Mononuclear cell (primary cell): ENCODE measurements at regions not wholly inside any gene's neighbourhood (a gene's known extent, or its start where the extent isn't known, plus 50 kb on each side); places are given as distances from the start of the nearest gene placed in this dataset.
"Not testable (repeated sequence)": the region's sequence is repeated elsewhere in the genome, so short reads cannot be mapped to it uniquely, and the experiment has no call there.

Experiments used
- H3K27me3 ChIP-seq: 2 replicates; pipeline ENCODE4 v1.6.0; 2011; ENCODE audit warnings: low read length, control low read depth; ENCODE audit not compliant: insufficient read depth
- H3K4me1 ChIP-seq: 2 replicates; pipeline ENCODE4 v1.5.1; 2011; ENCODE audit warnings: mild to moderate bottlenecking, low read length, control low read depth; ENCODE audit not compliant: insufficient read depth
- H3K4me3 ChIP-seq: 2 replicates; pipeline ENCODE4 v1.5.1; 2011; ENCODE audit warnings: mild to moderate bottlenecking, low read length, moderate library complexity
- H3K9me3 ChIP-seq: 2 replicates; pipeline ENCODE4 v1.5.1; 2011; ENCODE audit warnings: low read depth, mild to moderate bottlenecking, control low read depth, low read length

DNA sequence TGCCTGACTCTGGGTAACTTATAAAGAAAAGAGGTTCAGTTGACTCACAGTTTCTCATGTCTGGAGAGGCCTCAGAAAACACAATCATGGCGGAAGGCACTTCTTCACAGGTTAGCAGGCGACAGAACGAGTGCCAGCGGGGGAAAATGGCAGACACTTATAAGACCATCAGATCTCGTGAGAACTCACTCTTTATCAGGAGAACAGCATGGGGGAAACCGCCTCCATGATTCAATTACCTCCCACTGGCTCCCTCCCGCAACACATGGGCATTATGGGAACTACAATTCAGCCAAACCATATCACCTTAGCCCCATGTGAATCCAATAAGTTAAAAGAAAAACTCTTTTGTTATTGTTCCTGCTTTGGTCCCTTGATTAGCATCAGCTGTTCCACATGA, 725.2 kb downstream of the LRRIQ3 start:
- H3K27me3 ChIP-seq: no peaks in the 10 kb centered on the region
- no peak overlapping the region for H3K4me3 ChIP-seq
- H3K4me1 ChIP-seq: no peaks in the 10 kb centered on the region
- no peaks in the 10 kb centered on the region for H3K9me3 ChIP-seq

DNA sequence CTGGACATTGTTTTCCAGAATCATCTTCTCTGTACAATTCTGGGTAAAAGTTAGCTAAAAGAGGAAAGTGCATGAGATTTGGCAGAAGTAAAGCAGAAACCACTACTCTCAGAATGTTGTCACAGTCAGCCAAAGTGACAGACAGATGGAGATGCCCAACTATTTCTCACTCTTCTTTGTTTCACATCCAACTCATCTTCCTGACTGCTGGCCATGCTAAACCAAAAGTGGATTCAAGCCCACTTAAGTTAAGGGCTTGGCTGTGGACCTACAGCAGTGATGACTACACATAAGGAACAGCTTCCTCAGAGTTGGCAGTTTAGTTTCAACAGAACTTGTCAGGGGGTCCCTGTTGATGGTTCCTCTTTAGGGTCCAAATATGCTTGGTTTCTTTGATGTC, 730.2 kb downstream of the LRRIQ3 start:
- Histone ChIP-seq H3K4me3 (no peak overlapping the region), H3K4me1 (no peaks in the 10 kb centered on the region), H3K27me3 (no peaks in the 10 kb centered on the region), H3K9me3 (no peaks in the 10 kb centered on the region)

DNA sequence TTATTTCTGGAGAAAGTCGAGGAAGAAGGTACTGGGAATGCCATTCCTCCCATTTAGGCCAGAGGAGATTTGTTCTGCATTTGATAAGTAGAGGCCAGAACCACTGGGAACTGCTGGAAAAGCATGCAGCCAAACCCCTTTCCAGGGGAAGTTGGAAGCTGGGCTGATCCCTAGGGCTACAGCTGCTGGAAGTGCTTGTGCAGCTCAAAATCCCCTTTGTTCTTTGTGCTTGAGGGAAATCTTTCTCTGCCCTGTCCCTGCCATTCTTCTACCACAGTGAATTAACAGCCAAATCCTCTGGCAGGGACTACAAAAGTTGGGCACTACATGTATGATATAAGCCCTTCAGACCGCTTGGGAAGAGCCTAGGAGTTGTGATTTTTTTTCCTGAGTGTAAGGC, 734.1 kb downstream of the LRRIQ3 start:
- H3K4me1 ChIP-seq: no peaks in the 10 kb centered on the region
- H3K9me3 ChIP-seq: no peaks in the 10 kb centered on the region
- no peaks in the 10 kb centered on the region for H3K27me3 ChIP-seq
- no peak overlapping the region for H3K4me3 ChIP-seq

DNA sequence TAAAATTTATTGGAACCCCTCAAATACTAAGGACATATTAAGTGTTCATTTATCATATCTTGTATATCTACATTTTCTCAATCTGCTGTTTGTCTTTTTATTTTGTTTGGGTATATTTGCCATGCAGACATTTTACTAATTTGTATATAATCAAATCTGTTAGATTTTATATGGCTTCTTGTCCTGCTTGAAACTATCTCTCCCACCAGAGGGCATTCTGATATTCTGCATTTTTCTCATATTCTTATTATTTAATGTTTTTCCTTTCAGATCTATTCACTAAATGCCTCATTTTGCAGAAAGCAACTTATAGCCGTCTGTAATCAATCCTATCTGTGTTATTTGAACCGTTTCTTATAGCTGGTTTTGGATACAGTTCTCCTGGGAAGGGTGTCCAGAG, 745.5 kb downstream of the LRRIQ3 start:
- Histone ChIP-seq H3K4me3 (no peak overlapping the region), H3K4me1 (no peaks in the 10 kb centered on the region), H3K9me3 (no peaks in the 10 kb centered on the region), H3K27me3 (no peaks in the 10 kb centered on the region)

DNA sequence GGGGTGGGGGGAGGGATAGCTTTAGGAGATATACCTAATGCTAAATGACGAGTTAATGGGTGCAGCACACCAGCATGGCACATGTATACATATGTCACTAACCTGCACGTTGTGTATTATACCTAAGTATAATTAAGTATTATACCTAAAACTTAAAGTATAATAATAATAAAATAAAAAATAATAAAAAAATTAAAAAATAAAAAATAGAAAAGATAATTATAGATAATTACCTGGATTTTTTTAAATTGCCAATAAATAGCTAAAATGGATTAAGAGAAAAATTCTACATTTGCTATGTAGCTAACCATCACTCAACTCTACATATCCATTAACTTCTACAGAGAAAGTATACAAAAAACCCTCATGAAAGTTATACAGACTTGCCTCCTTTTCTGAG, 747.3 kb downstream of the LRRIQ3 start:
- not testable (repeated sequence) for H3K4me3 ChIP-seq, H3K9me3 ChIP-seq, H3K4me1 ChIP-seq, H3K27me3 ChIP-seq

DNA sequence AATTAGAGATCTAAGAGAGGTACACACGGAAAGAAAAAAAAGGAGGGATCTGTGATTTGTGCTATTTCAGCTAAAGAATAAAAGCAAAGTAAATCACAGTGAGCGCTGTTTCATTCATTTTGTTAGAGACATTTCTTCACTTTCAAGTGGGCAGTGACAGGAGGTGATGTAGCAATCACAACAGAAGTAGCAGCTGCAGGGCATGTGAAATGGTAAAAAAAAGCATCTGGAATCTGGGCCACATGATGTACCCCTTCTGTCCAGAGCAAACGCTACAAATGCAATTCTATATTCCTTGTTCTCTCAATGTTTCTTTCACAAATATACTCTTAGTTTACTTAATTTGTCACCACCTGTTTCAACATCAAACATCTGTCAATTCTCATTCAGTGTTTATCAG, 786.5 kb downstream of the LRRIQ3 start:
- Histone ChIP-seq H3K9me3 (no peaks in the 10 kb centered on the region), H3K4me1 (no peaks in the 10 kb centered on the region), H3K4me3 (no peak overlapping the region), H3K27me3 (no peaks in the 10 kb centered on the region)

DNA sequence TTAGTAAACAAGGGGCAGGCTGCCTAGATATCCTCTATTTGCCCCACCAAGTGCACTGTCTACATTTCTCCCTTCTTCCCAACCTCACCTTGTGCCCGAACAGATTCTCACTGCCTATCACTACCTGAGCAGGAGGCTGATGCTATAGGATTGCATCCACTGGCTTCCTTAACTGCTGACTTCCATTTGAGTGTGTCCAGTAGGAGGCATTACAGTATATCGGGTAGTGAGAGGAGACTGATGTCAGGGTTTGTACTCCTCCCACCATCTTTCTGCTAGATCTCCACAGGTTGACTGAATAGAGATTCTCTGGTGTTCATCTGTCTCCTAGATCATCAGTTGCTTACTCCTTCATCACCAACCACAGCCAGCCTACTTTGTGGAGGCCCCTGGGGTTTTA, 796.3 kb downstream of the LRRIQ3 start:
- H3K4me1 ChIP-seq: no peaks in the 10 kb centered on the region
- no peaks in the 10 kb centered on the region for H3K27me3 ChIP-seq
- no peaks in the 10 kb centered on the region for H3K9me3 ChIP-seq
- no peak overlapping the region for H3K4me3 ChIP-seq

DNA sequence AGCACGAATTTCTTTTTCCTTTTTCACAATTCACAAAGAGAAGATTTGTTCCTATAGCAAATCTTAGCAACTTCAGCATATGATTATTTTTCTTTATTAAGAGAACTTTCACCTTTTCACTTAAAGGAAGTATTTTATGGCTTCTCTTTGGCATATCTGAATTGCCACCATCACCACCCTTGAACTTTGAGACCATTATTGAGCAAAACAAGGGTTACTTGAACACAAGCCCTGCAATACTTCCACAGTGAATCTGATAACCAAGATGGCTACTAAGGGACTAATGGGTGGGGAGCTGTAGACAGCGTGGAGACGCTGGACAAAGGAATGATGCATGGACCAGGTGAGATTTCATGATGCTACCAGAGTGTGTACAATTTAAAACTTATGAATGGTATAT, 815.0 kb downstream of the LRRIQ3 start:
- no peak overlapping the region for H3K4me3 ChIP-seq
- no peaks in the 10 kb centered on the region for H3K4me1 ChIP-seq
- no peaks in the 10 kb centered on the region for H3K9me3 ChIP-seq

DNA sequence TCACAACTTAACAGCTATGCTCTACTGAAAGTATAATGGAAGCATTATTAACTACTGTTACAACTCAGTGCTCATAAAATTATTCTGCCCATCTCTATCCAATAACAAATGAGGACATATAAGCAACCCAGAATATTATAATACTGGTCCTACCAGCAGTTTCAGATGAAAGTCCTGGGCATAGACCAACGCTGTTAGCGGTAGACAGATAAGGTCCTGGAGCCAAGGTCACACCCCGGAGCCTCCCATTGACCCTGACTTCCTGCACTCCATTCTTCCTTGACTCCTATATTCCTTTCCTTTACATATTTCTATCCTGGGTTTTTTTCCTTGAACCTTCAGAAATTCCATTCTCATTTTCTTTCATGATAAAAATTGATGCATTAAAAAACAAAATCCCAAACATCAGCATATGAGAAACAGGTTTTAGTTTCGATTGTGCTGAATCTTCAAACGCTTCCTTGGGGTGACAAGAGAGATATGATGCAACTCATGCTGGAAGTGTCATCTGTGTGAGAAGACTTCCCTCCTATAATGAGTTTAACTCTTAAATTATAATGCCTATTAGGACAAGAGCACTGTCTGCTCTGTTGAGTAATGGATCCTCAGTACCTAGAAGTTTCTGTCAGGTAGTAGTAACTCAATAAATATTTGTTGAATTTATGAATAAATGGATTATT, 831.1 kb downstream of the LRRIQ3 start:
- H3K4me3 ChIP-seq: no peak overlapping the region
- H3K27me3 ChIP-seq: no peaks in the 10 kb centered on the region
- H3K9me3 ChIP-seq: peaks cover 7% of the 10 kb centered on the region
- H3K4me1 ChIP-seq: no peaks in the 10 kb centered on the region

More for the DNA sequence above, 815.0 kb downstream of the LRRIQ3 start:
- H3K27me3 ChIP-seq: no peaks in the 10 kb centered on the region

DNA sequence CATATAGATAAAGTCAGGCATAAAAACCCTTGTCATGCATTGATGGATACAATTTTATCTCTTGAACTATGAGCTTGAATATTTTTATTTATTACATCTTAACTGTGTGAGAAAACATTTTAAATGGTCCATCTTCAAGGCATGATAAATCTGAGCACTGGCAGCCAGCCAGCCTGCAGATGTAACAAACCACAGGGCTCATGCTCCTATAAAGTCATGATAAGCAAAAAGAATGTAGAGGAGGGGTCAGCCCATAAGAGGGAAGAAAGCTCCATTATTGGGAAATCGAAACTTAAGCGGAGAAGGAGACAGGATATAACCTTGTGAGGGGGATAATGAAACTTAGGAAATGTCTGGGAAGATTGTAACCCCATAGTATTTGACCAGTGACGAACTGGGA, 839.0 kb downstream of the LRRIQ3 start:
- Histone ChIP-seq H3K9me3 (no peaks in the 10 kb centered on the region), H3K4me1 (no peaks in the 10 kb centered on the region), H3K4me3 (no peak overlapping the region), H3K27me3 (no peaks in the 10 kb centered on the region)

DNA sequence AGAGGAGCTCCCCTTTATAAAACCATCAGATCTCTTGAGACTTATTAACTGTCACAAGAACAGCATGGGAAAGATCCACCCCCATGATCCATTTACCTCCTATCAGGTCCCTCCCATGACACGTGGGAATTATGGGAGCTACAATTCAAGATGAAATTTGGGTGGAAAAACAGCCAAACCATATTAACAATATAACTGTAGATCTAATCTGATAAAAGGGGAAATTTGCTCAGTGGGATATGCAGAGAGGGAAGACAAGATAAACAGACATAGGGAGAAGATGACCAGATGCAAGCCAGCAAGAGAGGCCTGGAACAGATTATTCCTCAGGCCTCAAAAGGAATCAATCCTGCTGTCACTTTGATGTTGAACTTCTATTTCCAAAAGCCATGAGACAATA, 841.5 kb downstream of the LRRIQ3 start:
- no peaks in the 10 kb centered on the region for H3K9me3 ChIP-seq
- H3K4me1 ChIP-seq: no peaks in the 10 kb centered on the region
- H3K4me3 ChIP-seq: no peak overlapping the region

DNA sequence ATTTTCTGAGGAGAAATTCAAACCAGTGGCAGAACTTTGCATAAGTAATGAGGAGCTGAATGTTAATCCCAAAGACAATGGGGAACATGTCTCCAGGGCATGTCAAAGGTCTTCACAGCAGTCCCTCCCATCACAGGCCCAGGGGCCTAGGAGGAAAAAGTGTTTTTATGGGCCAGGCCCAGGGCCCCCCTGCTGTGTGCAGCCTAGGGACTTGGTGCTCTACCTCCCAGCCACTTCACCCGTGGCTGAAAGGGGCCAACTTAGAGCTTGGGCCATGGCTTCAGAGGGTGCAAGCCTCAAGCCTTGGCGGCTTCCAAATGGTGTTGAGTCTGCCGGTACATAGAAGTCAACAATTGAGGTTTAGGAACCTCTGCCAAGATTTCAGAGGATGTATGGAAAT, 854.0 kb downstream of the LRRIQ3 start:
- Histone ChIP-seq H3K27me3 (no peaks in the 10 kb centered on the region), H3K4me3 (no peak overlapping the region), H3K9me3 (no peaks in the 10 kb centered on the region), H3K4me1 (no peaks in the 10 kb centered on the region)

More for the DNA sequence above, 841.5 kb downstream of the LRRIQ3 start:
- no peaks in the 10 kb centered on the region for H3K27me3 ChIP-seq

DNA sequence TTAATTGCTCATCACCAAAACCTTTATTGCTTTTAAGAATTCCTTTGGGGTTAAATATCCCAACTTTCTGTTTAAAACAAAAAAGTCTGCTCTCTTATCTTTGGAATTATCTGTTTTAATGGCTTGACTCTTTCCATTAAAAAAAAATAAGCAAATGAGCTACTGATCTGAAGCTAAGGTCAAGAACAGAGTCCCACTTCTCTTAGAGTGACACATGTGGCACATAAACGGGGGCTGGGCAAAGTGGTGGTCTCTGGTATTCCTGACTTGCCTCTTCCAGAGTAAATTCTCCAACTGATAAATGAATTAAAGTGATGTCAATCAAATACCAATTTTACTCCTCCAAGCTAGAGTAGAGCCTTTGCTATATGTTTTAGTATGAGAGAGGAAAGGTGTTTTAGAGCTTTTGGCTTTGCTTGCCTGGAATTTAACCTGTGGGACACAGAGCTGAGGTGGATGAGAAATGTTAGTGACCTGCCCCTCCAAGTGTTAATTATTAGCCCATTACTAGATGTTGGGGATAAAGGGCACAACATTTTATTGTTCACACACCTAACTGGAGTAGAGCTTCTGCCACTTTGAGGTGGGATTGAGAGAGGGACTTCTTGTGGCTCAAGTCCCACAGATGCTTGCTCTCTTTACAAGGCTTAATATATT, 864.0 kb downstream of the LRRIQ3 start:
- H3K27me3 ChIP-seq: no peaks in the 10 kb centered on the region
- H3K4me3 ChIP-seq: no peak overlapping the region
- H3K4me1 ChIP-seq: no peaks in the 10 kb centered on the region

DNA sequence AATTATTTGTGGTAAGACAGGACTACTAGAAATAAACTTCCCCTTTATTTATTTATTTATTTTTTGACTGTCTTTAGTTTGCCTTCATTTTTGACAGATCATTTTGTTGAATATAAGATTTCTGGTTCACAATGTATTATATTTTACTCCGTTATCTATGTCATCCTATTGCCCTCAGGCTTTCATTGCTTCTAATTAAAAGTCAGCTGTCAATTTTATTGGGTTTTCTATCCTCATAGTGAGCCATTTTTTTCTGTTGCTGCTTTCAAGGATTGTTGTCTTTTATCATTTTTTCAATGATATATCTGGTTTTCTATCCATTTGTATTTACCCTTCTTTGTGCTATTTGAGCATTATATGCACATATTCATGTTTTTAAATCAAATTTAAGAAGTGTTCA, 866.2 kb downstream of the LRRIQ3 start:
- no peaks in the 10 kb centered on the region for H3K4me1 ChIP-seq
- H3K9me3 ChIP-seq: peaks cover 6% of the 10 kb centered on the region
- no peaks in the 10 kb centered on the region for H3K27me3 ChIP-seq
- no peak overlapping the region for H3K4me3 ChIP-seq

More for the DNA sequence above, 864.0 kb downstream of the LRRIQ3 start:
- peaks cover 6% of the 10 kb centered on the region for H3K9me3 ChIP-seq

DNA sequence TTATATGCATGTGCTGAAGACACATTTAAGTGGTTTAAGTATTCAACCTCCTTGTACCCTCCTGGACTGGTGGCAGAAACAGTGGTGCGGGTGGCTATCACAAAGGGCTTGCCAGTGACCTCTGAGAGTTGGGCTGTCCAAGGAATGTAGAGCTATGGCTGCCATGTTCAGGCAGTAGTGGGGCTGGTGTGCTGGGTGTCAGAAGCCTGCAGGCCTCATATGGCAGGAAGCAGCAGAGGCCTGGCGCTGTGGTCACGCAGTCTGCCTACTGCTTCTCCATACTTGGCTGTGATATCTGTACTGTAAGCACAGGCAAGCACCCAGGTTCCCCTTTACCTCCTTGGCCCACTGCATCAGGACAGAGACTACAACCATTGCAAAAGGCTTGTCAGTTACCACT, 870.0 kb downstream of the LRRIQ3 start:
- H3K9me3 ChIP-seq: peaks cover 7% of the 10 kb centered on the region
- no peaks in the 10 kb centered on the region for H3K4me1 ChIP-seq
- no peaks in the 10 kb centered on the region for H3K27me3 ChIP-seq
- no peak overlapping the region for H3K4me3 ChIP-seq

DNA sequence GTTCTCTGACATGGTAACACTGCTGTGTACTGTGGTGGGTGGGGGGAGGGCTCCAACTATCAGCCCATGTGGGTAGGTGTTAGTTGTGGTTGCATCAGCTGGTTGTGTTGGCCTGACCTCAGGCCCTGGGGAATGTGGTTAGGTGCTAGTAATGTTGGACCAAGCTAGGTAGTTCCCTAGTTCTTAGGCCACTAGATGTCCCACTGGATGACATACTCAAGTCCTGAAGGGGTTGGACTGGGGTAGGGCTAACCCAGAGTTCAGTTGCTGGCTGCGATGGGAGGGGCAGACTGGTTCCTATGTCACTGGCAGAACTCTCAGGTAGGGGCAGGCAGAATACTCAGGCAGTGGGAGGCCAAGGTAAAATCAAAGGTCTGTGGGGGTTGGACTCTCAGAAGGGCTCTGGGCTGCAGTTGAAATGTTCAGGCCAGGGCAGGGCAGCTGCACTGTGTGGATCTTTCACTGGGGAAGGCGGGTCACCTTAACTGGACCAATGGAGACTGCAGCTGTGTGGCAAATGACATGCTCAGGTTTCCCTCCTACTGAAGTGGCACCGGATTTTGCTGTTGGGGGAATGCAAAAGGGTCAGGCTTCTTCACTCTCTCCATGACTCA, 870.7 kb downstream of the LRRIQ3 start:
- Histone ChIP-seq H3K4me1 (no peaks in the 10 kb centered on the region), H3K9me3 (peaks cover 7% of the 10 kb centered on the region), H3K4me3 (no peak overlapping the region), H3K27me3 (no peaks in the 10 kb centered on the region)
